Caki2 (cell line): ENCODE measurements at regions not wholly inside any gene's neighbourhood (a gene's known extent, or its start where the extent isn't known, plus 50 kb on each side); places are given as distances from the start of the nearest gene placed in this dataset.

Experiments used
- DNase-seq: peaks from one replicate; pipeline ENCODE4 v3.0.0-alpha.2; 2015; ENCODE audit warnings: low read depth
- in situ Hi-C: cut with HindIII; loops from 2 replicates; pipeline ENCODE4 v1.10.0; 2016; ENCODE audit warnings: low sequenced_read_pairs, low pct_unique_long_range_greater_than_20kb, mixed read lengths

- in situ Hi-C loops: no loop called here
- no peak for DNase-seq
Measured at GRCh38 chr6:129967427-129967826, 51.0 kb upstream of the L3MBTL3 start.

DNA sequence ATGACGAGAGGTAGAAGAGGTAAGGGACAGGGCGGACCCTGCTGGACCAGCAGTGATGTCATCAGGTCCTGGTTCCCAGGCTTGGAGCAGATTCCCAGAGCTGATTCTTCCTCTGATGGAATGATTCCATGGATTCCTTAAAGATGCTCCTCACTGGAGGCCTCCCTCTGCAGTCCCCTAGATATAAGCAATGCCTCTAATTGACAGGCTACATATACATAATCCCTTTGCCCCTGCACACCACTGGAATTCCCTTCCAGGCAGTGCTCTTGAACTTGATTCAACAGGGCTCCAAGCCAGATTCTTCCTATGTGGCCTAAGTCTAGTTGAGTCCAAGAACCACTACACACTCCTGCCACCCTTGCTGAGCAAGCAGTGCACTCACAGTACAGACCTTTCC, 52.3 kb upstream of the L3MBTL3 start:
- in situ Hi-C loops: no loop called here
- no peak for DNase-seq

GRCh38 chr6:129965096-129965495, 53.3 kb upstream of the L3MBTL3 start:
- DNase-seq: no peak
- in situ Hi-C loops: no loop called here

GRCh38 chr6:129959358-129959930, 58.9 kb upstream of the L3MBTL3 start:
- in situ Hi-C loops: no loop called here
- no peak for DNase-seq

- DNase-seq: no peak
- in situ Hi-C loops: no loop called here
Measured at GRCh38 chr6:129957941-129958898, 60.2 kb upstream of the L3MBTL3 start.

- in situ Hi-C loops: no loop called here
- no peak for DNase-seq
Measured at GRCh38 chr6:129955584-129955983, 62.8 kb upstream of the L3MBTL3 start.

DNA sequence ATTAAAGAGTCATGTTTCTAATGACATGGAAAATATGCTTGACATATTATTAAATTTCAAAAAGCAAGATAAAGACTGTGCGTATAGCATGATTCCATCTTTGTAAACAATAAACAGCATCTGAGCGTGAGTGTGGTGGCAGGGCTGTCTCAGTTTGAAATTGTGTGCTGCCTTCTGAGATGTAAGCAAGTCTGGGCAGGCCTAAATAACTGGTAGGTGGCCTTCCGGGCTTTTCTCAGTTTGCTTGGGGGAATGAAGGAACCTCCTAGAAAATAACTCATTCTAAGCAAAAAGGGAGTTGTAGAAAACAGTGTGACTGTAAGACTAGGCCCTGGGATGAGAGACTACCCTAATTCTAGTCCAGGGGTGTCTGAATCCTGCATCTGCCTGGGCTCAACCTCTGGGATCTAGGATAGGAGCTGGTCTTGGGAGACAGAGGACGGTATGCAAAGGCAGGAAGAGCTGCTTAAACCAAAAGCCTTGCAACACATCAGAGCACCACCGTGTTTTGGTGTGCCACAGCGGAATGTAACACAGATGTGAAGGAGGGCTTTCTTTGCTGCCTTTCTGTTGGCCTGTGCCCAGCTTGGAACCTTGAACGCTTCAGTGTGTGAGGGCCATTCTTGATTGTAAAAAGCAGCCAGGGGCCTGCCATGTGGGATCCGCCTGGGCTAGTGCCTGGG, 63.5 kb upstream of the L3MBTL3 start:
- no peak for DNase-seq
- in situ Hi-C loops: no loop called here

GRCh38 chr6:129947797-129948196, 70.6 kb upstream of the L3MBTL3 start:
- no peak for DNase-seq
- in situ Hi-C loops: no loop called here

GRCh38 chr6:129946439-129947140, 71.8 kb upstream of the L3MBTL3 start:
- in situ Hi-C loops: no loop called here
- no peak for DNase-seq

DNA sequence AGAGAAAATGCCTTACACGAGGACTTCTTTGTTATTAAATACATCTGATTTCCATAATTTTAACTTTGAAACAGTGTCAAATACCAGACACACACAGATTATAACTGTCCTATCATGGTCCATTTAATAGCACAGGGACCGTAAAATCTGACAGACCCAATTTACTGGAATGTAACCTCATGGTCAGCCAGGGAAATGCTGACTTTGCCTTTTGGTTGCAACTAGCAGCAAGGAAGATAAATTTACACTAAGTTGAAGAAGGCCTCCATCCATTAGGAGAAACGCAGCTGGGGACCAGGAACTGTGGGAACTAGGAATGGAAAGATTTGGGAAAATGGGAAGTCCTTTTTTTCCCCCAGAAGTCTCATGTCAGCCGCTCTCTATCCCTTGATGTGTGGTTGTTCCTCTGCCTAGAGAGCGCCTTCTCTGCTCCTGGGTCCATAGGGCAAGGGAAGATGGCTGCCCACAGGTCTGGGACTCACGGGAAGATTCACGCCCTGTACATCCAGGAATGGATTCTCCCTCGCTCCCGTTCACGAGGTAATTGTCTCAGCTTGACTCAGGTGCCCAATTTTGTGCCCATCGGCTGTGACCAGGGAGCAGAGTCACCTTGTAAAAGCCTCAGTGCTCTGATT, 74.6 kb upstream of the L3MBTL3 start:
- in situ Hi-C loops: no loop called here
- no peak for DNase-seq

DNA sequence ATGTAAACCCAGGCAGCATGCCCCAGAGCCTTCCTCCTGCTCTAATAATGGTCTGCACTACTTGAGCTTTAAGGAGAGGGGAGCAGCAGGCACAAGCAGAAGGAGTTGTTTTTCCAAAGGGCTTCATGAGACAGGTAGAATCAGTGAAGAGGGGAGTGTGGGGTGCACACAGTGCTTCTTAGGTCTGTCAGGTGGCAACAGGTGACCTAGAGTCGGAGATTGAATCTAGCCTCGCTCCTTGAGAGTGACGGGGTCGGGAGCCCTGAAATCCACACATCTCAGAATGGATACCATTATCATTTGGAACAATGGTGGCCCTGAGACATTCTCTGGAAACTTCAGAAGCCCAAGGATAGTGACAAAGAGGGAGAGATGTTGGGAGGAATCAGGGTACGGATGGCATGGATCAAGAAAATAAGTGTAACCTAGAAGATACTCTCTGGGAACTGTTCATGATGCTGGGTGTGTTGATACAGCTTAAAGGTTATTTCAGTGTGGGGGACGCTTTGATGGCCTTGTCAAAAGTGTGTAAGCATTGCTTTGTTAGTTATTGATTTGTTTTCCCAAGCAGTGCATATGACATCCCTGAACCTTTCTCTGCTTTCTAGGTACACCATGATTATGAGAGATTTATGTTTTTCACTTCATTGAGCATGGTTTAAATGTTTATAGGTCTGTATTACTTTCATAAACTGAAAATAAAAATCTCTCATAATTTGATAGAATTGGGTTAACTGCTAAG, 77.8 kb upstream of the L3MBTL3 start:
- no peak for DNase-seq
- in situ Hi-C loops: no loop called here

DNA sequence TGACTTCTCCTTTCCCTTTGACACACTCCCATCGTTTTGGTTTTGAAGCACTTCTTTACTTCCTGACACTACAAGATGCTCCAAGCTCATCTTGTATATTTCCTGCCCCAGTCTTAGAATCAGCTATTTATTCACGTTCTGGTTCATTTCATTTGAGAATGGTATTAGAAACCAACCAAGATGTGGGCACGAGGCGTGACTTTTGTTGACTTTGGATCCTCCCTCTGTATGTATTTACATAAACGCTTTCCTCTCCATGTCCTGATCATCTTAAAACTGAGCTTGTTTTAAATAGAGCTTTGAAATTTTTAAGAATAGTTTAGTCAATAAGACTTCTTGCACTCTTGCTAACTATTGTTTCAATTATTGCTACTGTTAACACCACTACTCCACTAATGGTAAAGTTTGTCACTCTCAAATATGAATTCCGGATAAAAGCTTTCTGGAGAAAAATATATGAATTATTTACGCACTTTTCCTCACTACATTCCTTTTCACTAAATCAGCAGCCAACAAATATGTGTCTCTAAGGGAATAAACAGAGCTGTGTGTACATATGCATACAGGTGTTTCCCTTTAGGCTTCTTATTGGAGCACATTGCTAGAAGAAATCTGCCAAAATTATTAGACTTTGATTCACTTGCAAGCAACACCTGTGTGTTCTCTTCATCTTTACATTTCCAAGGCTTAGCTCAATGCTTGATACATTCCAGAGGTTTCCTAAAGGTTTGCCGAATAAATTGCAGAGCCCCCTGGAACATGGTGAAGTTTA, 77.3 kb upstream of the TMEM244 start:
- in situ Hi-C loops: no loop called here
- DNase-seq: peak; percentile 54

GRCh38 chr6:129936329-129937165, 75.4 kb upstream of the TMEM244 start:
- peak; percentile 45 for DNase-seq
- in situ Hi-C loops: no loop called here

DNA sequence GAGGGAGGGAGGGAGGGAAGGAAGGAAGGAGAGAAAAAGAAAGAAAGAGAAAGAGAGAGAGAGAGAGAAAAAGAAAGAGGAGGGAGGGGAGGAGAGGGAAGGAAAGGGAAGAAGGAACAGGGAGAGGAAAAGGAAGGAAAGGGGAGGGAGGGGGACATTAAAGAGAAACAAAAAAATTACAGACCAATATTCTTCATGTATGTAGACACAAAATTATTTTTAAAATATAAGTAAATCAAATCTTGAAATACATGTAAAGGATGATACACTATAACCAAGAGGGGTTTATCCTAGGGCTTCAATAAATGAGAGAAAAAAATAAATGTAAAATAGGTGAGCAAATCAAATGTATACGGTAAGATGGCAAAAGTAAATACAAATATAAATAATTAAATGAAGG, 71.2 kb upstream of the TMEM244 start:
- no peak for DNase-seq
- in situ Hi-C loops: no loop called here

DNA sequence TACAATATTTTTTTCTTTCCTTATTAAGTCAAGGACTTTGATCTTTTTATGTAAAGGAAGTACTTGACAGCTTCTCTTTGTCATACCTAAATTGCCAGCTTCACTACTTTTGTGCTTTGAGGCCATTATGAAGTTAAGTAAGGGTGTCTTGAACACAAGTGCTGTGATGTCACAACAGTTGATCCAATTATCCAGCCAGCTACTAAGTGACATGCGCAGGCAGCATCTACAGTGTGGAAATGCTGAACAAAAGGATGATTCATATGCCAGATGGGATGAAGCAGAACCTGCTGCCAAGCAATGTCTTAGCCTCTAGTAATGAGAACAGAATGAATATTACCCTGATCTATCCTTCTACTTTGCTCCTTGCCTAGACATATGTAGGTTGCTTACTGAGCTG, 68.3 kb upstream of the TMEM244 start:
- DNase-seq: no peak
- in situ Hi-C loops: no loop called here

DNA sequence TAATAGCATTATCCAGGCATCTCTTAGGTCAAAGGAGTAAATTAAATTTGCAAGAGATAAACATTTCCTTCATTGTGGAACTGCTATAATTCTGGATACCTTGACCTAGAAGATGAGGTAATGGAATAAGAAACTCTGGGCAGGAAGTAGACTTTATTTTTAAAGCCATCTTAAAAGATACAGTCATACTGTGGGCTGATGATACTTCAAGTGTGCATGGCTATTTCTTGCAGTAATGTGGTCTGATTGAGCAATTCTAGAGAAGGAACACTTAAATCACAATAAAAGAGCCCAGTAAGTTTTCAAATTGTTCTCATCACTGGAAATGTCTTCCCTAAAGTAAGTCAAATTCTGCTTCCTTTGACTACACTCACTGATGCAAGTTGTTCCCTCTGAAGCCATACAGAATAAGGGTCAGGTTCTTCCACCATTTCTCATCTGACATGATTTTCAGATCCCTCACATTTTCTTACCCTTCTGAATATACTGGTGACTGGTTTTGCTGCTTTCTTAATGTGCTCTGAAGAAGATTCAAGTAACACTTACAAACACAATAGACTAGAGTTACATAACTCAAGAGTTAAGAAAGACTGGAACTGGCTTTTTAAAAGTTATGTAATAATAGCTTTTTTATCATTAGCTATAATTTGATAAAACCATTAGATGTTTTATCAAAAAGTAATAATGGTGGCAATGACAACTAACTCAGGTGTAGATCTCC, 62.6 kb upstream of the TMEM244 start:
- DNase-seq: no peak
- in situ Hi-C loops: no loop called here
